A549 (cell line): ENCODE measurements at regions not wholly inside any gene's neighbourhood (a gene's known extent, or its start where the extent isn't known, plus 50 kb on each side); places are given as distances from the start of the nearest gene placed in this dataset.

Experiments used
- ATAC-seq, 2 experiments: fragments of 200-7000 bp in 1 of 2; fragments of >200 bp in 1 of 2; cut with Nextera tagmentation in 1 of 2; cut with Tn5 transposase in 1 of 2; 3 replicates each; pipeline versions ENCODE4 v1.8.0 to v1.9.1; 2018 to 2020; ENCODE audit warnings: mild to moderate bottlenecking in 1 of 2, moderate library complexity in 1 of 2
- CTCF ChIA-PET: fragments of 300-600 bp; sonication (Branson Sonifier 250); formaldehyde crosslinking; extraction: SDS; loops from one replicate; lab custom pipeline; 2021; ENCODE audit warnings: antibody characterized with exemption, inconsistent platforms; lab: Yijun Ruan, JAX
- POLR2A ChIA-PET: fragments of 350-600 bp; formaldehyde crosslinking; extraction: SDS; loops from one replicate; lab custom pipeline; 2021; ENCODE audit warnings: antibody characterized with exemption, inconsistent platforms; lab: Yijun Ruan, JAX
- DNase-seq, 2 experiments: peaks; one replicate each; pipeline versions ENCODE4 v3.0.0 to v3.0.0-alpha.2; 2011 to 2016; ENCODE audit warnings: low read depth in 1 of 2, low spot score in 1 of 2
- FAIRE-seq: peaks from 2 replicates; lab custom pipeline; 2011; peaks lifted over from hg19 to GRCh38; lab: Jason Lieb, UNC
- H3K27ac ChIP-seq, 2 experiments: fragments of >200 bp; sonication (Bioruptor Twin); formaldehyde crosslinking; 3 replicates each; pipeline ENCODE4 v1.5.1; 2016 to 2017
- H3K4me1 ChIP-seq: fragments of >200 bp; sonication (Bioruptor Twin); formaldehyde crosslinking; 3 replicates; pipeline ENCODE4 v1.6.1; 2016
- H3K4me2 ChIP-seq: fragments of >200 bp; sonication (Bioruptor Twin); formaldehyde crosslinking; 3 replicates; pipeline ENCODE4 v1.6.1; 2016
- H3K4me3 ChIP-seq: fragments of >200 bp; sonication (Bioruptor Twin); formaldehyde crosslinking; 3 replicates; pipeline ENCODE4 v1.5.1; 2016
- H3K9me3 ChIP-seq: fragments of >200 bp; sonication (Bioruptor Twin); formaldehyde crosslinking; 3 replicates; pipeline ENCODE4 v1.6.1; 2016
- ATOH8 ChIP-seq: fragments of 250-450 bp; sonication (Bioruptor Pico); IDR thresholded peaks from 2 replicates; pipeline ENCODE4 v1.5.0; 2020; ENCODE audit warnings: low read depth, mild to moderate bottlenecking, moderate library complexity
- BCL3 ChIP-seq: fragments of >200 bp; sonication (Bioruptor Twin); formaldehyde crosslinking; IDR thresholded peaks from 3 replicates; pipeline ENCODE4 v1.6.1; 2016
- BHLHE40 ChIP-seq: IDR thresholded peaks from 2 replicates; pipeline ENCODE4 v1.6.1; 2012; ENCODE audit warnings: low read depth, low read length, inconsistent platforms
- CHD4 ChIP-seq: fragments of 200-600 bp; sonication (generic); IDR thresholded peaks from 2 replicates; pipeline ENCODE4 v1.6.1; 2016; ENCODE audit warnings: antibody characterized with exemption, mild to moderate bottlenecking, borderline replicate concordance
- E2F6 ChIP-seq: IDR thresholded peaks from 2 replicates; pipeline ENCODE4 v1.6.1; 2012; ENCODE audit warnings: low read depth, borderline replicate concordance
- EHMT2 ChIP-seq: fragments of 200-600 bp; sonication (generic); IDR thresholded peaks from 2 replicates; pipeline ENCODE4 v1.6.1; 2016; ENCODE audit warnings: antibody characterized with exemption, low read depth, mild to moderate bottlenecking, moderate library complexity
- FOXS1 ChIP-seq: fragments of 250-450 bp; sonication (Bioruptor Pico); IDR thresholded peaks from 2 replicates; pipeline ENCODE4 v1.5.0; 2020; ENCODE audit warnings: mild to moderate bottlenecking, moderate library complexity
- HDAC2 ChIP-seq: fragments of 200-600 bp; sonication (generic); IDR thresholded peaks from 2 replicates; pipeline ENCODE4 v1.6.1; 2016
- HOXB13 ChIP-seq: fragments of 250-450 bp; sonication (Bioruptor Pico); IDR thresholded peaks from 2 replicates; pipeline ENCODE4 v1.5.0; 2020; ENCODE audit warnings: low read depth, mild to moderate bottlenecking, moderate library complexity
- KDM1A ChIP-seq: fragments of 200-600 bp; sonication (generic); IDR thresholded peaks from 2 replicates; pipeline ENCODE4 v1.6.1; 2016; ENCODE audit warnings: low read depth, mild to moderate bottlenecking
- MAX ChIP-seq: IDR thresholded peaks from 2 replicates; pipeline ENCODE4 v1.6.1; 2012
- NFE2L2 ChIP-seq: fragments of 150-350 bp; conservative IDR thresholded peaks from 2 replicates; pipeline ENCODE4 v1.6.1; 2014; ENCODE audit warnings: low read length
- POLR2AphosphoS2 ChIP-seq: conservative IDR thresholded peaks from 2 replicates; pipeline ENCODE4 v1.6.1; 2012; ENCODE audit warnings: low read length, improper control_type of control experiment, inconsistent platforms
- RAD21 ChIP-seq, 2 experiments: fragments of >200 bp in 1 of 2; sonication (Bioruptor Twin) in 1 of 2; formaldehyde crosslinking in 1 of 2; IDR thresholded peaks in 1 of 2; conservative IDR thresholded peaks in 1 of 2; 2 replicates in 1 of 2; 3 replicates in 1 of 2; pipeline ENCODE4 v1.6.1; 2012 to 2018; ENCODE audit warnings: inconsistent platforms in 1 of 2
- REST ChIP-seq: fragments of 200-600 bp; sonication (generic); IDR thresholded peaks from 2 replicates; pipeline ENCODE4 v1.6.1; 2016; ENCODE audit warnings: antibody characterized with exemption, mild to moderate bottlenecking, moderate library complexity
- RFX5 ChIP-seq: fragments of 450-650 bp; IDR thresholded peaks from 2 replicates; pipeline ENCODE4 v1.7.1; 2014; ENCODE audit warnings: antibody characterized with exemption, mild to moderate bottlenecking, moderate library complexity
- SMC3 ChIP-seq: fragments of >200 bp; sonication (Bioruptor Twin); formaldehyde crosslinking; IDR thresholded peaks from 3 replicates; pipeline ENCODE4 v1.6.1; 2018; ENCODE audit warnings: inconsistent platforms
- USF2 ChIP-seq: fragments of 450-650 bp; IDR thresholded peaks from 2 replicates; pipeline ENCODE4 v1.6.1; 2014; ENCODE audit warnings: antibody characterized with exemption
- ZNF302 ChIP-seq: fragments of 250-450 bp; sonication (Bioruptor Pico); IDR thresholded peaks from 2 replicates; pipeline ENCODE4 v1.9.0; 2021; ENCODE audit warnings: inconsistent platforms, mild to moderate bottlenecking, moderate library complexity
- WGBS: methylation state at CpG from one replicate; pipeline ENCODE4 v1.1.6; 2017; ENCODE audit errors: missing lambda C conversion rate; 5-methylcytosine and 5-hydroxymethylcytosine counted together

GRCh38 chr10:33102071-33102470 lies 144.0 kb upstream of the ITGB1 start:
- H3K27ac ChIP-seq = no peak overlapping the region
- WGBS = 77% methylated on average over 5 of the region's 5 CpGs
- FAIRE-seq = no peak
- CTCF ChIA-PET = interaction anchor here (0.5 to 2.4 kb wide), 7 partner anchors 9 to 146 kb away, joined by 3 to 8 read pairs (median 3); no protein-coding TSS in a partner anchor
- H3K9me3 ChIP-seq = 0 out of 3 replicates have a peak, but pooled peaks cover 3% of the 10 kb centered on the region
- no peak for TF ChIP-seq POLR2AphosphoS2
- no peak for TF ChIP-seq CHD4
- TF ChIP-seq RFX5 = no peak
- TF ChIP-seq BCL3 = no peak
- TF ChIP-seq ATOH8 (CRISPR knock-in tag) = no peak
- TF ChIP-seq SMC3 = no peak
- no peak for TF ChIP-seq KDM1A
- TF ChIP-seq, all 56 proteins: peak for 0
- POLR2A ChIA-PET = no interaction called here
- Histone ChIP-seq H3K4me3 (no peak overlapping the region), H3K4me1 (no peaks in the 10 kb centered on the region), H3K4me2 (no peak overlapping the region)
- no peak for DNase-seq
- ATAC-seq = no peak

GRCh38 chr10:33101392-33101787 lies 143.4 kb upstream of the ITGB1 start:
- DNase-seq (no peak), FAIRE-seq (no peak), ATAC-seq (no peak)
- TF ChIP-seq RAD21 (conservative IDR thresholded peaks at IDR 0.05 in 1 of 2, IDR thresholded peaks at IDR 0.05 in 1 of 2) (no peak), HDAC2 (no peak), CHD4 (no peak), E2F6 (no peak), NFE2L2 (no peak), SMC3 (no peak), MAX (no peak), ZNF302 (no peak), HOXB13 (CRISPR knock-in tag) (no peak), USF2 (no peak), BHLHE40 (no peak)
- 90% methylated on average over 3 of the region's 3 CpGs for WGBS
- CTCF ChIA-PET = interaction anchor here (1.1 to 2.4 kb wide), 3 partner anchors 9 to 60 kb away, joined by 3 to 8 read pairs (median 6); no protein-coding TSS in a partner anchor
- Histone ChIP-seq H3K27ac (no peak overlapping the region), H3K4me3 (no peak overlapping the region), H3K9me3 (0 out of 3 replicates have a peak, but pooled peaks cover 3% of the 10 kb centered on the region), H3K4me2 (no peak overlapping the region), H3K4me1 (no peaks in the 10 kb centered on the region)
- POLR2A ChIA-PET = no interaction called here

- Histone ChIP-seq H3K4me3 (no peak overlapping the region), H3K4me2 (no peak overlapping the region), H3K9me3 (0 out of 3 replicates have a peak, but pooled peaks cover 3% of the 10 kb centered on the region), H3K4me1 (no peaks in the 10 kb centered on the region), H3K27ac (no peak overlapping the region)
- 94% methylated on average over 1 of the region's 1 CpG for WGBS
- POLR2A ChIA-PET = no interaction called here
- DNase-seq = no peak
- TF ChIP-seq CHD4 (no peak), FOXS1 (CRISPR knock-in tag) (no peak), REST (no peak), EHMT2 (no peak)
- CTCF ChIA-PET = interaction anchor here (1.1 to 2.4 kb wide), 3 partner anchors 9 to 26 kb away, joined by 3 to 8 read pairs (median 6); no protein-coding TSS in a partner anchor
- FAIRE-seq = no peak
- no peak for ATAC-seq
These were observed 142.9 kb upstream of the ITGB1 start for GRCh38 chr10:33100781-33101391.
